ENCODE measurements at regions not wholly inside any gene's neighbourhood (a gene's known extent, or its start where the extent isn't known, plus 50 kb on each side); places are given as distances from the start of the nearest gene placed in this dataset.

DNA sequence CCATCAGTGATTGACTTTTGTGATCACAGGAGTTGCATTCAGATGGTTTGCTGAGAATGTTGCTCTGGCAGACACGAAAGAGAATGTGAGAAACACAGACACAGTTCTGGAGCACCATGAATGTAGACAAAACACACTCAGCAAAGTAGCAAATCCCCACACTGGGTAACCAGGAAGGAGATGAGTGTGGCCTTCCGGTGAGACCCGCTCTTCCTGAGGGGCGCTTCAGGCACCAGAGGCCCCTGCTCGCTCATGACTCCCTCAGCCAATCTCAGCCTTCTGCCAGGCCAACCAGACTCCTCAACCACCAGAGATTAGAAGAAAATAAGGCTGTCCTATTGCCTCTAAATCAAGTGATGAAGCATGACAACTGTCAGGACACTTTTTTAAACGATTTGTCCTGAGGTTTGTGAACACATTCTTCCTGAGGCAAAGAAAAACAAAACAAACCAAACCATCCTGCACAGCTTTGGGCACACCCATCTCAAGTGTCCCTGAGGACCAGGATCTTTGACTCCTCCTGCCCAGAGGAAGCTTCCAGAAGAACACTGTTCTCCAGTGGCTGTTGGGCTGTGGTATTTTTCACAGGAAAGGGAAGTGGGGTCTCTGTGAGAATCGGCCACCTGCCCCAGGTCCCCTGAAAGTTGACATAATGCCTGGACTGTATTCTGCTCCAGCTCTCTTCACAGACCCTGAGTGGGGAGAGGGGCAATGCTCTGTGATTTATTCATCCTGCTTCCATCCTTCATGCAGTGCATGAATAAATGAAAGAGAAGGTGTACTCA lies 152.8 kb downstream of the BCL11A start:
- ATAC-seq (no peak), DNase-seq (no peak)
- intact Hi-C loops (cut with micrococcal nuclease): no loop called here

DNA sequence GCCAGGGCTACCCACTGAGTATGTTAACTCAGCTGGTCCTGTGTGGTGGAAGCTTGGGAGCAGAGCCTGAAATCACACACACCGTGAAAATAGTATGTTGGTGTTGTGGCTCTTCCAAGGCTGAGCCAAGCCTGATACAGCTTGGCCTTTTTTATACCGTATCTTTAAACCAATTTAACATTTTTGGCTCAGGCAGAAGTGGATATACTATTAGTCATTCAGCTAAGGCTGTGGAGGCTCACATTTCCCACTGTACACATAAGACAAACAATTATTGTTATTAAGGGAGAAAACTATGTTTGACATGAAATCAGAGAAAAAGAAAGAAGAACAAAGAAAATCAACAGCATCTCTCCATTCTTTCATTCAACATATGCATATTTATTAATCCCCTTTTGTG lies 159.0 kb downstream of the BCL11A start:
- ATAC-seq (no peak), DNase-seq (no peak)
- intact Hi-C loops (cut with micrococcal nuclease): no loop called here

DNA sequence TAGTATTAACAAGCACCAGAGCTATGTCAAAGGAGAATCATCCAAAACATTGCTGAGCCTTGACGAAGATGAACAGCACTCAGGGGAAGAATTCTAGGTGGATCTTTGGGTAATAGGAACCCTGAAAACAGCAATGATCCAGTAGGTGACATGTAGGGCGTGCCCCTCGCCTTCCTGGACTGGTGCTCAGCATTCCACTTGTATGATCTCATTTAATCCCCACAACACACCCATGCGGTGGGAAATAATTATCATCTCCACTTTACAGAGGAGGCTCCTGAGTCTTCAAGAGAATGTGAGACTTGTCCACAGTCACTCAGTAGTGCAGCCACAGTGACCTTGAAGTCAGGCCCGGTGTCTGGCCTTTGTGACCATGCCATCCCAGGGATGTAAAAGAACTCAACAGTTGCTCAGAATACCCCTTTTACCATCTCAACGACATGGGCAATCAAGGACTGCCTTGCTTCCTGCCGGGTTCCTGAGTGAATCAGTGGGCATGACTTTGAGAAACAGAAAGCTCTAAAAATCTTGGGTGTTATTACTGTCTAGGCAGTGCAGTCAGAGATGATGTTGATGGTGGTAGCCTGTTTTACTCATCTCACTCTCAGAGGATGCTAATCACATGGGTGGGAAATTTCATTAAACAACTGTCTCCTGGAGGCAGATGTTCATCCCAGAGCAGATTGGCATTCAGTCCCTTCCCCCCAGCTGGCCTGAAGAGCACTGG lies 161.6 kb downstream of the BCL11A start:
- intact Hi-C loops (cut with micrococcal nuclease): no loop called here
- DNase-seq (no peak), ATAC-seq (no peak)

DNA sequence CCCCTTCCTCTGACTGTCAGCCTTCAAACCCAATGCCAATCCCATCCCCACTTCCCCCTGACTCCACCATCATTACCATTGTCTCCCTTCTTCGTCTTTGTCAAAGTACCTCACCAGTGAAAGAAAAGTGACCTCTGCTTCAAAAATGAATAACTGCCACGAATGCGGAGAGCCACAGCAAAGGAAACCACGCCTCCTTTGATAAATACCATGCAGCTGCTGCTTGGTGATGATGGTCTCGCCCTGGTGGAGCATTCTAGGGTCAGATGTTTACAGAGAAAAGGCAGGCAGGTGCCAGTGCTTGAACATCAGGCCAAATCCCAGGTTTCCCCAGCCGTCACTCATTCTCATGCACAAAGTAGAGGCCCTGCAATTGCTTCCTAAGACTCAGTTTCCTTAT lies 162.2 kb downstream of the BCL11A start:
- no peak for ATAC-seq
- DNase-seq: no peak
- intact Hi-C loops (cut with micrococcal nuclease): no loop called here

DNA sequence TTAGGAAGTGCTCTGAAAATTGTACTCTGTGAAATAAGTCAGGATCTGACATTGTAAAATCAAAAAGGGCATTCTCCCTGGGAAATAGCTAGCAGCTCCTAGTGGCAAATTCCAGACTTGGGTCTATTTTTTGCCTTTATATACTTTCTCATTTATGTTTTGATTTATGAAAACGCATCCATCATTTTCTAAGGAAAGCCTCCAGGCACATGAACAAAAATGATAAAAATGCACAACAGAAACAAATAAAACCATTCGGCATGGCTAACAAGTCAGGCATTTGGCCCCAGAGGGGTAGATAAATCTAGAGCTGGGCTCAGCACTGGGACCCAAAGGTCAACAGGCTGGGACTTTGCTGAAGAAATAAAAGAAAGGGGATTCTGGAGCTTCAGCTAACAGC lies 167.0 kb downstream of the BCL11A start:
- DNase-seq (no peak), ATAC-seq (no peak)
- intact Hi-C loops (cut with micrococcal nuclease): no loop called here

DNA sequence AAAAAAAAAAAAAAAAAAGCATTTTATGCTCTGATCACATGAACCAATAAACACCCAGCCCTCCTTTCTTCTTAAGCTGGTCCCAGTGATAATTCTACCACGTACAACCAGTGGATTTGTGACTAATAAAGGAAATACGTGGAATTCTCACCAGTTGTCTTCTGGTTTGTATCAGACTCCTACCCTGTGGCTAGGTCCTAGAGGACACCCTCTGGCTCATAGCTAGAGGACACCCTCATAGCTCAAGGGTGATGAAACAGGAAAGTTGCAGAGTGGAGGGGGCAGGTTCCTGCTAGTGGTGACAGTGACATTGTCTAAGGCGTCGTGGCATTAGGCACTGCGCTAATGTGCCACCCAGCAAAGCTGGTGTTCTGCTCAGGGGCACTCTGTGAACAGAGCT lies 167.8 kb downstream of the BCL11A start:
- ATAC-seq (no peak), DNase-seq (no peak)
- intact Hi-C loops (cut with micrococcal nuclease): no loop called here

DNA sequence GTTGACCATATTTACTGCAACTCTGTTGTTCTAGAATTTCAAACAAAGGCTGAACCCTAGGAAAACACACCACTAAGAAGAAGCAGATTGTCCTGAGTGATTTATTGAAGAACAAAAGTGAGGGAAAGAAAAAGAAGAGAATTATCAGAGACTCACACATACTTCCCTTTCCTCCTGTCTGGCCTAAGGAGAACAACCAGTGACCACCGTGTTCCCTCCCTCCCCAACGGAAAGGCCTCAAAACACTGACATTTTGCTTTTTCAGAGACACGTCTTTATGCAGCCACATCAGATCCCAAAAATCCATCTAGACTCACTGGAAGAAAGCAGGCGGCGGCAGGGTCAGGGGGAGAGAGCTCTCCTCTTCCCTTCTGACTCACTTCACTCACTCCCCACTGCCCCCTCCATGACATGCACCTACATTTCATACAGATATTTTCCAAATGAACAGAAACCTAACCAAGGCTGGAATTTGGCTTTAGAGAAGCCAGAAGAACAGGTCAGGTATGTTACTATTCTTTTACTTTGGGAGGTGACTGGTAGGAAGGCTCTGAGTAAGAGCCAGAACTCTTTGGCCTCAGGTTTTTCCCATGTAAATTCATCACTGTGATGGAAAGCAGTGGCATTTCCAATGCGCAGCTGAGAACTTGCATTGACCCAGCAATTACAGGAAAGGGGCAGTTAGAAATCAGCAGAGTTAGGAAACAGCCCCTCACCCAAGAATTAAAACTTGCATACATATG lies 169.9 kb downstream of the BCL11A start:
- no peak for ATAC-seq
- no peak for DNase-seq
- intact Hi-C loops (cut with micrococcal nuclease): no loop called here

DNA sequence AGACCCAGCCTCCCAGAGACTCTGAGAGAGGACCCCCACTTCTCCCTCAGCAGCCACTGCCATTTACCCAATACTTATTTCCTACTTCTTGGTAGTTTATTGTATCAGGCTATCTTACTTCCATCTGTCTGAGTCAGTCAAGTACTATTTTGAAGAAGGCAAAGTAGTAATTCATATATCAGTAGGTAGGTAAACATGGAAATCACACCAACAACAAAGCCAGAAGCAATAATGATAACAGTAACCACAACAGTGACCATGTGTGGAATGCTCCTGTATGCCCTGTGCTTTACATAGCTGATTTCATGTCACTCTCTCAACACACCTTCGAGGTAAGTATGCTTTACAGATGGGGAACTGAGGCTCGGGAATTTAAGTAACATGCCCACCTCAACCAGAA lies 173.0 kb downstream of the BCL11A start:
- intact Hi-C loops (cut with micrococcal nuclease): no loop called here
- DNase-seq: no peak
- no peak for ATAC-seq

DNA sequence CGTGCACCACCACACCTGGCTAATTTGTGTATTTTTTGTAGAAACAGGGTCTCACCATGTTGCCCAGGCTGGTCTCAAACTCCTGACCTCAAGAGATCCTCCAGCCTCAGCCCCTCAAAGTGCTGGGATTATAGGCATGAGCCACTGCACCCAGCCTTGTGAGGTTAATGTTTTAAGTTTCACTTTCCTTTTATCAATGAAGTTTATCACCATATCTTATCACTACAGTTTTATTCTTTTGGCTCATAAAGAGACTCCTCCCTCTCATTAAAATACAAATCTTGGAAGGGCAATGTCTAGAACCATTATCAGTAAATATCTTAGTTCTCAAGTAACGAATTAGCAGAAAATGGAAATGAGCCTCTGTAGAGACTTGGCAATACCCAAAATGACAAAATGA lies 173.8 kb downstream of the BCL11A start:
- intact Hi-C loops (cut with micrococcal nuclease): no loop called here
- ATAC-seq: no peak
- no peak for DNase-seq

DNA sequence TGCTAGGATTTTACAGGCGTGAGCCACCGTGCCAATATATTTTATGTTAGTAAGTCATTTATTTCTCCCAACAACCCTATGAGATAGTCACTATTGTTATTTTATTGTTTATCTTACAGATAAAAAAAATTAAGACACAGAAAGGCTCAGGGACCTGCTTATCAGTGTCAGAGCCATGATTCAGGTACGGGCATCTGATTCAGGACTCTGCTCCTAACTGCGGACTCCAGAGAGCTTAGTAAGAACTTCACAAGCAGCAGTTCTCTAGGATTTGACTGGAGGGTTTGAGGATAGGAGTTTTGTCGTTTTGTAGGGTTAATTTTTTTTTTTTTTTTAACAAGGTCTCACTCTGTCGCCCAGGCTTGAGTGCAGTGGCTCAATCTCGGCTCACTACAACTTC lies 174.2 kb downstream of the BCL11A start:
- DNase-seq (no peak), ATAC-seq (no peak)
- intact Hi-C loops (cut with micrococcal nuclease): no loop called here

DNA sequence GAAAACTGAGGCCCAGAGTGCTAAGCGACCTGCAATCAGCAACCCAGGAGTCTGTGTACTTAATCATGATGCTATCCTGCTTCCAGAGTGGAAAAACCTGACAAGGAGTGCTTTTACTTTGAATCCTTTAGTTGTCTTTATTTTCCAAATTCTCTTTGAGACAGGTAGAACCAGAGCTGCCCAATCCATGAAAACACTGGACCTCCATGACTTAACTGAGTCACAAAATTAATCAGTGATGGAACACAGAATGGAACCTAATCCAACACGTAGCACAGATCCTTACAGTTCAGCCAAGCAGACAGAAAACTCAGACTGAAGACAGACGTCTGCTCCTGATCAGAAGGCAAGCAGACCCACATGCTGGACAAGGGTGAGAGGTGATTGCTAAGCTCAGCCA lies 175.6 kb downstream of the BCL11A start:
- ATAC-seq (no peak), DNase-seq (no peak)
- intact Hi-C loops (cut with micrococcal nuclease): no loop called here

DNA sequence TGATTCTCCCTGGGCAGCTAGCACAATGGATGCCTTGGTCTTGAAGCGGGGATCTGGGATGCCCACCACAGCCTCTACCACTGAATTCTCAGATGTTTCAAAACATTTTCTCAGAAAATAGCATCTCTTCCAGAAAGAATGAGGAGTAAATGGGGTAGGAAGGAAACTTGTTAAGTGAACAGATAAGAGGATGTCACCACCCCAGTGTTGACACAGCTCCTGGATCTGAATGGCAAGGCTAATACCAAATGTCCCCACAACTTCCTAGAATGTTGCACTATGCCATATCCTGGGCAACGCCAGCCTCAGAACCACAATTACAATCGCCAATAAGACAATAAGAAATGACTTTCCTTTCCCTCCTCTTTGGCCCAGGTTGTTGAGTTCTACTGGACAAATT lies 177.2 kb downstream of the BCL11A start:
- intact Hi-C loops (cut with micrococcal nuclease): no loop called here
- DNase-seq (no peak), ATAC-seq (no peak)

DNA sequence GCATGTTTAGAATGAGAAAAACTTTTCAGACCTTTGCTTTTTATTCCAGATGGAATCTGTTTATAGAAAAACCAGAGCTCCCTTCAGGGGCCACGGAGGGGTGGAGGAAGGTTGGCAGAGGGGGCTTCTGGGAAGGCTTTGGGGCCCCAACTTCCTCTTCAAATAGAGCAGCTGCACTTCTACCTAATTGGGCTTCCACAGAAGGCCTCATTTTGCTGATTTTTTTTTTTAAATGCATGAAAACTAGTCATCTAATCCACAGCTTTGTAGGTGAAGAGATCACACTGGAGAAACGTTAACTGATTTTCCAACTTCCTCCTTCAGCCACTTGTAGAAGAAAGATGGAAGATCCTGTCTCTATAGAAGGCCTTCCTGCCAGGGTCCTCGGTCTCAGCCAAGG lies 181.8 kb downstream of the BCL11A start:
- DNase-seq (no peak), ATAC-seq (no peak)
- intact Hi-C loops (cut with micrococcal nuclease): no loop called here

DNA sequence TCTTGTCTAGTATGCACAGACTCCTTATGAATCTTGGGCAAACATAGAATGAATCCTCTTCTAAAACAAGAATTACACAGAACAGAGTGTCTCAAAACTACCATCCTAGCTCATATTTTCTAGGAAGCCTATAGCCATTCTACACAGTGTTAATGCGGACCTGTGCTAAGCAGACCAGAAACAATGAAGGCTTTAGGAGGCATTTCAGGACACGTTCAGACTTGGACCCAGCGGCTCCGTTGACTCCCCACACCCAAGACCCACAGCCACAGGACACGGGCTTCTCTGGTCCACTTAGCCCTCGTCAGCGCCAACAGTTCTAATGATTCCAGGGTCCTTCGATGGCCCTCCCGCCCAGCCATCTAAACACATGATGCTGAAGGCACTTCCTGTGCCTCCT lies 182.2 kb downstream of the BCL11A start:
- no peak for DNase-seq
- intact Hi-C loops (cut with micrococcal nuclease): no loop called here
- ATAC-seq: no peak

DNA sequence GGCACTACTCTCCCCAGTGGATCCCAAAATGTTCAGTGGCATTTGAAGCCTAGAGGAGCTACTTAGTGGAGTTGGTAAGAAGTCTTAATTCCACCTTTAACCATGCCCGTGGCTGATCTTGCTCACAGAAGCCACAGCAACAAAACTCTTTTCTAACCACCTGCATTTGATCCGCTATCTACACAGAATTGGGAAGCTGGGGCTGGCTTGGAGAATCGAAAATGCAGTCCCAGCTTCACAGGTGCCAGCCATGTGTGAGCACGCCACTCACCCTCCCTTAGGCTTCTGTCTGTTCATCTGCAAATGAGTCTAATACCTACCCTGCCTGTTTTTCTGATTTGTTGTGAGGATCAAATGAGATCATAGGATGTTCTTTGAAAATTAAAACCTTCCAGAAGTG lies 182.6 kb downstream of the BCL11A start:
- intact Hi-C loops (cut with micrococcal nuclease): no loop called here
- ATAC-seq: no peak
- no peak for DNase-seq

DNA sequence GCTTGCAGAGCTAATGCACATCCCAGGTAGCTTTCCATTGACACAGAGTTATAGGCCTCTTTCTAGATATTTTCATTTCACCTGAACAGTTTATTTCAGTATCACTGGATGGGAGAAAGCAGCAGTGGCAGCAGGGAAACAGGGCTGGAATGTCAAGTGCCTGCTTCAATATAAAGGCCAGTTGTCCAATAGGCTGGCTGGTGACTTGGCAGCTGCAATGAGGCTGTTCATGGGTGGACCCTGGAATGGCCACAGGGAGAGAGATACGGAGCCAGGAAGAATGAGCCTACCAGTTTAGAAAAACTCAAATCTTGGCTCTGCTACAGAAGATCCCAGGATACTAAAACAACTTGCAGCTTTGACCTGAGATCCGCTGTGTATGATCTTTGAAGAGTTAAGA lies 185.0 kb downstream of the BCL11A start:
- DNase-seq: peak; percentile 39
- peak; percentile 83 for ATAC-seq
- intact Hi-C loops (cut with micrococcal nuclease): no loop called here

DNA sequence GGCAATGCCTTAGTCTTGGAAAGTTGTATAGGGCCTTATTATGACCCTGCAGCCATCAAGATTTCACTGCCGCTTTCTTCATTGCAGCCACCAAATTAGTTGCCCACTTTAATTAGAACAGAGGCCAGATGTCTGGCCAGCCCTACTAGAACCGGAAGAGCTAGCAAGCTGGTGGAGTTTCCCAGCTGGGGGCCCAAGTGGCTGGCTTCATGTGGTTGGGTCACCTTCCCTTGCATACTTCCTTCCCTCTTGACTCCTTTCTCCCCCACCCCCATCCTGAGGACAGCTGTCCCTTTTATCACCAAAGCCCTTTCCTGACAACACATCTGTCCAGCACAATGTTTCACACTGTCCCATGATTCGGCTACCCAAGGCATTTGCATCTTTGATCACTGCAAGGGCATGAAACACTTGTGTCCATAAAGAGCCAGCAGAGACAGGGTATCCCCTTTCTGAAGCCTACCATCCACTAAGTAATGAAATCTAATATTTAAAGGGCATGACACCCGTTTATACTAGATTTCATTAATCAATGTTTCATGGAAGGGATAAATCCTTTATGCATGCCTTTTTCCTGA lies 187.2 kb downstream of the BCL11A start:
- intact Hi-C loops (cut with micrococcal nuclease): no loop called here
- no peak for DNase-seq
- peak; percentile 25 for ATAC-seq

DNA sequence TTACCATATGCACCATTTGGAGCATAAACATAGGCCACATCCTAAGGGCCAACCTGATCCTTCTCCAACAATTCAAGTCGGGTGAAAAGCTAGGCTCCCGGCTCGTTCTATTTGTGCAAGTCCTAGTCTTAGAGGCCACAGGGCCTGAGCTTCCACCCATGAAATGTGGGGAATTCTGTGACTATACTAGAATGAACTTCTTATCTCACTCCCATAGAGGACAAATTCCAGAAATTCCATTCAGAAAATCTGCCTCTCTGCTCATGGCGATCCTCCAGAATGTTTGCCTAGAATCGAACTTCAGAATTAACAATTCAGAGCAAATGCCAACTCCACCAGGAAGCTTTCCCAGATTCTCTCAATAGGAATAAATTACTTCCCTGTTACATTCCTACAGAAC lies 187.9 kb downstream of the BCL11A start:
- DNase-seq: no peak
- intact Hi-C loops (cut with micrococcal nuclease): no loop called here
- no peak for ATAC-seq

DNA sequence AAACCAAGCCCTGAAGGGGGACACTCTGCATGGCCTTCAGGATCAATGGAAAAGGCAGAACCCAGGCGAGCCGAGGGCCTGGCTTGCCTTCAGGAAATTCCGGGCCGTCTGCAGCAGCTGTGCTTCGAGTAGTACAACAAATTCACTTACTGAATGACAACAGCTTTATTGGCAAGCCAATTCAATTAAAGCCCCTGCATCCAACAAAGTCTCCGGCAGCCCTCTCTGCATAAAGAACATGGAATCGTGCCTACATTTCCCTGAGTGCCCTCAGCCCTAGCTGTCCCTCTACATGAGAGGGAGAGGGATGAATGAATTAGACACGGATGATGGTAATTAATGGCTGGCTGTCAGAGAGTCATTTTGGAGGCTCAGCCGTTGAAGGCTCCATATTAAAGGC lies 189.0 kb downstream of the BCL11A start:
- intact Hi-C loops (cut with micrococcal nuclease): no loop called here
- DNase-seq (no peak), ATAC-seq (no peak)

DNA sequence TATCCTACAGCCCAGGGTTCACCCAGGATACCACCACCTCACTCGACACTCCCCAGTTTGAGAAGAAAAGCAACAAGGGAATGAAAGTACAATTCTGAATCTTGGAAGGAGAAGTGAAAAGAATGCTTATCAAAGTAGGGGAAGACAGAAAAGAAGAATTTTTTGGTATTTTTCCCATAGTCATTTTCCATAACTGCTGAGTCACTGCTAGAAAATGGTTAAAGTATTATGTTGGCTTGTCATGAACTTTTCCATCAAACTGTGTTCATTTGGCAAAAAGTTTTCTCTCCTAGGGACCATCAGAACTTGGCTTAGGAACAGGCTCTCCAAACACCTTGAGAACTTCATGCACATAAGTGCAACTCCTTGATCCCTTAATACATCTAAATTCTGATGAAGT lies 192.0 kb downstream of the BCL11A start:
- intact Hi-C loops (cut with micrococcal nuclease): no loop called here
- ATAC-seq (no peak), DNase-seq (no peak)
